HL-60 (cell line): ENCODE measurements at regions not wholly inside any gene's neighbourhood (a gene's known extent, or its start where the extent isn't known, plus 50 kb on each side); places are given as distances from the start of the nearest gene placed in this dataset.

Source experiments
- DNase-seq, 2 experiments: peaks; one replicate each; pipeline ENCODE4 v3.0.0-alpha.2; 2010 to 2020; ENCODE audit warnings: low read depth in 1 of 2, low spot score in 1 of 2
- H3K27ac ChIP-seq: fragments of 250-450 bp; sonication (Bioruptor Pico); replicated peaks from 2 replicates; pipeline ENCODE4 v1.5.1; 2020; ENCODE audit warnings: mild to moderate bottlenecking, moderate library complexity
- H3K27me3 ChIP-seq: fragments of 250-450 bp; sonication (Bioruptor Pico); 2 replicates; pipeline ENCODE4 v1.5.1; 2021; ENCODE audit warnings: mild to moderate bottlenecking, moderate library complexity; ENCODE audit not compliant: insufficient read depth, poor library complexity, severe bottlenecking
- H3K4me3 ChIP-seq: replicated peaks from 2 replicates; pipeline ENCODE4 v1.5.1; 2011; ENCODE audit warnings: mild to moderate bottlenecking, control low read depth, low read length; ENCODE audit not compliant: insufficient read depth
- GABPA ChIP-seq: IDR thresholded peaks from 2 replicates; pipeline ENCODE4 v1.6.1; 2012; ENCODE audit warnings: low read depth
- POLR2AphosphoS5 ChIP-seq: IDR thresholded peaks from 2 replicates; pipeline ENCODE4 v1.6.1; 2012; ENCODE audit warnings: low read depth
- SPI1 ChIP-seq: IDR thresholded peaks from 2 replicates; pipeline ENCODE4 v1.6.1; 2012; ENCODE audit warnings: low read depth, mild to moderate bottlenecking, borderline replicate concordance
- TF ChIP-seq, protein P1 (sequence below): IDR thresholded peaks from 2 replicates; pipeline ENCODE4 v1.6.1; 2012; ENCODE audit warnings: low read depth; ENCODE audit not compliant: insufficient replicate concordance
- TF ChIP-seq, protein P2 (sequence below): IDR thresholded peaks from one replicate; pipeline ENCODE4 v1.5.1; 2011; ENCODE audit warnings: low read length, control low read depth, inconsistent platforms; ENCODE audit not compliant: insufficient read depth

DNA sequence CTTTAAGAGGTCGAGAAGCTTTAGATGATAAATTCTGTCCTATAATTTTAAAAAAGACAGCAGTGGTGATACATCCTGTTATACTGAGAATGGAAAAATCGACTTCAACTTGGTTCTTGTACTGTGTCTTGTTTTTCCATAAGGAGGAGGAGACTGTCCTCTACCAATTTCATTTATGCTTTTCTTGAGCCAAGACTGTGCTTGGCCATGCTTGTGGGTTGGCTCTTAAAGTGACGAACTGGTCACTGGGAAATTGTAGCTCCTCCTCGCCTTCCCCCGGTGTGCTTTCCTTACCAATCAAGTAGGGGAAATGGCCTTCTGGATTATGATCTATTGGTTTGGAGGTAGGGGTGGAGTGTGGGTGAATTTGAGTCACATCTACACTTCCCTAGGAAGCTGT, 67.1 kb upstream of the HSPB3 start:
- DNase-seq, result no peak
- Histone ChIP-seq H3K27me3 (no peaks in the 10 kb centered on the region), H3K27ac (no peak overlapping the region), H3K4me3 (no peak overlapping the region)
- TF ChIP-seq, protein P1, sequence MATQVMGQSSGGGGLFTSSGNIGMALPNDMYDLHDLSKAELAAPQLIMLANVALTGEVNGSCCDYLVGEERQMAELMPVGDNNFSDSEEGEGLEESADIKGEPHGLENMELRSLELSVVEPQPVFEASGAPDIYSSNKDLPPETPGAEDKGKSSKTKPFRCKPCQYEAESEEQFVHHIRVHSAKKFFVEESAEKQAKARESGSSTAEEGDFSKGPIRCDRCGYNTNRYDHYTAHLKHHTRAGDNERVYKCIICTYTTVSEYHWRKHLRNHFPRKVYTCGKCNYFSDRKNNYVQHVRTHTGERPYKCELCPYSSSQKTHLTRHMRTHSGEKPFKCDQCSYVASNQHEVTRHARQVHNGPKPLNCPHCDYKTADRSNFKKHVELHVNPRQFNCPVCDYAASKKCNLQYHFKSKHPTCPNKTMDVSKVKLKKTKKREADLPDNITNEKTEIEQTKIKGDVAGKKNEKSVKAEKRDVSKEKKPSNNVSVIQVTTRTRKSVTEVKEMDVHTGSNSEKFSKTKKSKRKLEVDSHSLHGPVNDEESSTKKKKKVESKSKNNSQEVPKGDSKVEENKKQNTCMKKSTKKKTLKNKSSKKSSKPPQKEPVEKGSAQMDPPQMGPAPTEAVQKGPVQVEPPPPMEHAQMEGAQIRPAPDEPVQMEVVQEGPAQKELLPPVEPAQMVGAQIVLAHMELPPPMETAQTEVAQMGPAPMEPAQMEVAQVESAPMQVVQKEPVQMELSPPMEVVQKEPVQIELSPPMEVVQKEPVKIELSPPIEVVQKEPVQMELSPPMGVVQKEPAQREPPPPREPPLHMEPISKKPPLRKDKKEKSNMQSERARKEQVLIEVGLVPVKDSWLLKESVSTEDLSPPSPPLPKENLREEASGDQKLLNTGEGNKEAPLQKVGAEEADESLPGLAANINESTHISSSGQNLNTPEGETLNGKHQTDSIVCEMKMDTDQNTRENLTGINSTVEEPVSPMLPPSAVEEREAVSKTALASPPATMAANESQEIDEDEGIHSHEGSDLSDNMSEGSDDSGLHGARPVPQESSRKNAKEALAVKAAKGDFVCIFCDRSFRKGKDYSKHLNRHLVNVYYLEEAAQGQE, result no peak

DNA sequence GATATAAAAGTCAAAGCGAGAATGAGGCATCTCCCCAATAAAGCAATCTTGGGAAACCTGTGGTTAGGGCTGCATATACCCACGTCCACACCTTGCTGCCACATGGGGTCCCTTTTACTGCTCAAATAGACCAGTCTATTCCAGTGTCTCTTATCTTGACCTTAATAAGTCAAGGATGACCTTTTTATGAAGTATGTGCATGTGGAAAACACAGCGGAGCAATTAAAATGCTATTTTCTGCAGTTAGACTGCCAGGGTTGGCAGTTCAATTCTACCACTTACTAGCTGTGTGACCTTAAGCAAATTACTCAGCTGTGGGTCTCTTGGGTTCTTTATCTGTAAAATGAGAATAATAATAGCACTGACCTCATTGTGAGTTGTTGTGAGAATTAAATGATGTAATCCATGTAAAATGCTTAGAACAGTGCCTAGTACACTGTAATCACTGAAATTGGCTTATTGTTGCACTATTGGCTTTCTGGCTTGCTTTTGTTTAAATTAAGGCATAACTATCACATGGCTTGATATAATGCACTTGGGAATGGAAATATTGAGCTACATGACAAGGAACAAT, 67.8 kb upstream of the HSPB3 start:
- DNase-seq, result no peak
- TF ChIP-seq POLR2AphosphoS5 (no peak), SPI1 (no peak), GABPA (no peak)
- TF ChIP-seq, protein P2, sequence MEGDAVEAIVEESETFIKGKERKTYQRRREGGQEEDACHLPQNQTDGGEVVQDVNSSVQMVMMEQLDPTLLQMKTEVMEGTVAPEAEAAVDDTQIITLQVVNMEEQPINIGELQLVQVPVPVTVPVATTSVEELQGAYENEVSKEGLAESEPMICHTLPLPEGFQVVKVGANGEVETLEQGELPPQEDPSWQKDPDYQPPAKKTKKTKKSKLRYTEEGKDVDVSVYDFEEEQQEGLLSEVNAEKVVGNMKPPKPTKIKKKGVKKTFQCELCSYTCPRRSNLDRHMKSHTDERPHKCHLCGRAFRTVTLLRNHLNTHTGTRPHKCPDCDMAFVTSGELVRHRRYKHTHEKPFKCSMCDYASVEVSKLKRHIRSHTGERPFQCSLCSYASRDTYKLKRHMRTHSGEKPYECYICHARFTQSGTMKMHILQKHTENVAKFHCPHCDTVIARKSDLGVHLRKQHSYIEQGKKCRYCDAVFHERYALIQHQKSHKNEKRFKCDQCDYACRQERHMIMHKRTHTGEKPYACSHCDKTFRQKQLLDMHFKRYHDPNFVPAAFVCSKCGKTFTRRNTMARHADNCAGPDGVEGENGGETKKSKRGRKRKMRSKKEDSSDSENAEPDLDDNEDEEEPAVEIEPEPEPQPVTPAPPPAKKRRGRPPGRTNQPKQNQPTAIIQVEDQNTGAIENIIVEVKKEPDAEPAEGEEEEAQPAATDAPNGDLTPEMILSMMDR, result no peak
- TF ChIP-seq, protein P1, result no peak
- no peak overlapping the region for H3K27ac ChIP-seq
- no peak overlapping the region for H3K4me3 ChIP-seq
- H3K27me3 ChIP-seq, result no peaks in the 10 kb centered on the region

DNA sequence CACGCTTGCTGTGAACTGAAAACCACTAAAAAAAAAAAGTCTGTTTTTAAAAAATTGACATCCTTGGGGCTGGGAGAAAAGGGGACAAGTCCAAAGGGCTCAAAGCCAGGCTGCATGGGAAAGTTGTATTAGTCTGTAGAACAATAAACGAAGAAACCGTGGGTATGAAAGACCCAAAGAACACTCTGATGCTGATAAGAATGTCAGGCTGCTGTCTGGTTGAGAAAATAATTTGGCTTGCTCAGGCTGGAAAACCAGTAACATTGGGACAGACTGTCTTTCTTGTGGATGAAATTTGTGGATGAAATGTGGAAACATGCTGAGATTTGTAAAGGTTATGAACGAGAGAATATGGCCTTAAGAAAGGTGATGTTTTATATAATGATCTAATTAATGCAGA, 68.5 kb upstream of the HSPB3 start:
- no peak overlapping the region for H3K4me3 ChIP-seq
- TF ChIP-seq SPI1 (no peak), GABPA (no peak), POLR2AphosphoS5 (no peak)
- H3K27me3 ChIP-seq, result no peaks in the 10 kb centered on the region
- DNase-seq, result no peak
- no peak overlapping the region for H3K27ac ChIP-seq

DNA sequence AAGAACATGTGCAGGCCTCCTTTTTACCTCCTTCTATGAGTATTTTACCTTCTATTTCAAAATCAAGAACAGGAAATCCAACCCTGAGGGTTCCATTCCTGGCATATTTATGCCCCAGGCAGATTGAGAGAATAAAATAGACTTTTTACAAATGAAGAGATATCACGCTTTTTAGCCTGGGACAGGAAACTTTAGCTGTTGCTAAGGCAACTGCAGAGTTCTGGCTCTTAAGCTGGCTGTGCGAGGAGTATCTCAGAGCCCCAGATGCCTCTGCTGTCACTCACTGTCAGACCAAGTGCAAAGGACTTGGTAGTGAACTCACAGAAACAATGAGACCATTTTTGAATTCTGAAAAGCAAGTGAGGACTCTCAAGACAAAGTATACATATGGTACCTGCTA, 69.5 kb upstream of the HSPB3 start:
- DNase-seq, result no peak
- TF ChIP-seq, protein P2, result no peak
- TF ChIP-seq GABPA (no peak), SPI1 (no peak), POLR2AphosphoS5 (no peak)
- TF ChIP-seq, protein P1, result no peak

More for the DNA sequence above, 69.5 kb upstream of the HSPB3 start:
- Histone ChIP-seq H3K27ac (no peak overlapping the region), H3K4me3 (no peak overlapping the region), H3K27me3 (no peaks in the 10 kb centered on the region)
